ENCODE measurements at regions not wholly inside any gene's neighbourhood (a gene's known extent, or its start where the extent isn't known, plus 50 kb on each side); places are given as distances from the start of the nearest gene placed in this dataset.
"Not testable (repeated sequence)": the region's sequence is repeated elsewhere in the genome, so short reads cannot be mapped to it uniquely, and the experiment has no call there.

- not testable (repeated sequence) for DNase-seq (ENCODE audit: low read depth)
These were observed 52.5 kb upstream of the CCDC71L start for GRCh38 chr7:106713452-106713851.

- peak; percentile 81 for DNase-seq (ENCODE audit: low read depth)
These were observed 53.9 kb upstream of the CCDC71L start for GRCh38 chr7:106714590-106715442.

GRCh38 chr7:106715730-106716129, 54.8 kb upstream of the CCDC71L start:
- DNase-seq (ENCODE audit: low read depth) = no peak

- DNase-seq (ENCODE audit: low read depth) = peak; percentile 30
These were observed 56.4 kb upstream of the CCDC71L start for GRCh38 chr7:106717254-106717954.

GRCh38 chr7:106717955-106718871, 57.3 kb upstream of the CCDC71L start:
- DNase-seq (ENCODE audit: low read depth) = peak; percentile 99

- DNase-seq (ENCODE audit: low read depth) = no peak
These were observed 59.7 kb upstream of the CCDC71L start for GRCh38 chr7:106720641-106721040.

- no peak for DNase-seq (ENCODE audit: low read depth)
These were observed 61.1 kb upstream of the CCDC71L start for GRCh38 chr7:106721816-106722785.

- no peak for DNase-seq (ENCODE audit: low read depth)
These were observed 62.4 kb upstream of the CCDC71L start for GRCh38 chr7:106723398-106723797.

GRCh38 chr7:106729720-106730385, 68.9 kb upstream of the CCDC71L start:
- peak; percentile 40 for DNase-seq (ENCODE audit: low read depth)

GRCh38 chr7:106731187-106731586, 70.2 kb upstream of the CCDC71L start:
- no peak for DNase-seq (ENCODE audit: low read depth)

GRCh38 chr7:106731646-106732444, 70.9 kb upstream of the CCDC71L start:
- DNase-seq (ENCODE audit: low read depth) = peak; percentile 48

GRCh38 chr7:106735637-106736036, 74.7 kb upstream of the CCDC71L start:
- DNase-seq (ENCODE audit: low read depth) = no peak

- DNase-seq (ENCODE audit: low read depth) = no peak
These were observed 75.2 kb upstream of the CCDC71L start for GRCh38 chr7:106736123-106736507.

GRCh38 chr7:106736508-106737201, 75.7 kb upstream of the CCDC71L start:
- DNase-seq (ENCODE audit: low read depth) = peak; percentile 83

GRCh38 chr7:106737202-106737562, 76.2 kb upstream of the CCDC71L start:
- peak; percentile 58 for DNase-seq (ENCODE audit: low read depth)

GRCh38 chr7:106740806-106741205, 79.8 kb upstream of the CCDC71L start:
- peak; percentile 16 for DNase-seq (ENCODE audit: low read depth)

GRCh38 chr7:106744563-106745091, 83.7 kb upstream of the CCDC71L start:
- no peak for DNase-seq (ENCODE audit: low read depth)

- not testable (repeated sequence) for DNase-seq (ENCODE audit: low read depth)
These were observed 86.3 kb upstream of the CCDC71L start for GRCh38 chr7:106747301-106747700.

- DNase-seq (ENCODE audit: low read depth) = no peak
These were observed 86.8 kb upstream of the CCDC71L start for GRCh38 chr7:106747804-106748203.
